T47D (cell line): ENCODE measurements at regions not wholly inside any gene's neighbourhood (a gene's known extent, or its start where the extent isn't known, plus 50 kb on each side); places are given as distances from the start of the nearest gene placed in this dataset.
A peak's percentile ranks its signal among the peaks of the same experiment; 100 is the strongest.

Experiments used
- DNase-seq, 2 experiments: peaks; one replicate each; pipeline versions ENCODE4 v3.0.0 to v3.0.0-alpha.2; 2011 to 2012; ENCODE audit warnings: low read depth in 1 of 2, low spot score in 1 of 2
- JUND ChIP-seq: IDR thresholded peaks from 2 replicates; pipeline ENCODE4 v1.6.1; 2012; ENCODE audit warnings: low read depth
- in situ Hi-C: cut with HindIII; loops from 2 replicates; pipeline ENCODE4 v1.10.0; 2016; ENCODE audit warnings: low sequenced_read_pairs, low pct_unique_long_range_greater_than_20kb

GRCh38 chr6:153804755-153805330, 234.2 kb upstream of the OPRM1 start:
- no peak for TF ChIP-seq JUND
- DNase-seq = no peak

GRCh38 chr6:153801917-153802316, 237.1 kb upstream of the OPRM1 start:
- TF ChIP-seq JUND = no peak
- DNase-seq = no peak
- in situ Hi-C loops = no loop called here

More at GRCh38 chr6:153804755-153805330, 234.2 kb upstream of the OPRM1 start:
- in situ Hi-C loops = no loop called here

GRCh38 chr6:153800580-153801188, 238.4 kb upstream of the OPRM1 start:
- in situ Hi-C loops = no loop called here
- DNase-seq = no peak
- no peak for TF ChIP-seq JUND

GRCh38 chr6:153790876-153791473, 248.1 kb upstream of the OPRM1 start:
- TF ChIP-seq JUND = no peak
- in situ Hi-C loops = no loop called here
- peak in 1 of 2 experiments; percentile 12 for DNase-seq

GRCh38 chr6:153790048-153790447, 249.0 kb upstream of the OPRM1 start:
- DNase-seq = peak in 1 of 2 experiments; percentile 31
- TF ChIP-seq JUND = no peak
- in situ Hi-C loops = no loop called here

GRCh38 chr6:153787341-153787606, 251.8 kb upstream of the OPRM1 start:
- DNase-seq = no peak
- TF ChIP-seq JUND = no peak
- in situ Hi-C loops = no loop called here

- in situ Hi-C loops = no loop called here
- DNase-seq = no peak
- TF ChIP-seq JUND = no peak
Observed at GRCh38 chr6:153781306-153781705, 257.7 kb upstream of the OPRM1 start.

- DNase-seq = no peak
- in situ Hi-C loops = no loop called here
- no peak for TF ChIP-seq JUND
Observed at GRCh38 chr6:153780011-153780410, 259.0 kb upstream of the OPRM1 start.

- no peak for TF ChIP-seq JUND
- in situ Hi-C loops = no loop called here
- DNase-seq = no peak
Observed at GRCh38 chr6:153778216-153778615, 260.8 kb upstream of the OPRM1 start.

- TF ChIP-seq JUND = no peak
- no peak for DNase-seq
- in situ Hi-C loops = no loop called here
Observed at GRCh38 chr6:153771577-153771976, 267.5 kb upstream of the OPRM1 start.

- no peak for DNase-seq
- no peak for TF ChIP-seq JUND
- in situ Hi-C loops = no loop called here
Observed at GRCh38 chr6:153767127-153767526, 271.9 kb upstream of the OPRM1 start.

GRCh38 chr6:153758516-153758915, 280.5 kb upstream of the OPRM1 start:
- in situ Hi-C loops = no loop called here
- DNase-seq = no peak
- no peak for TF ChIP-seq JUND

GRCh38 chr6:153735761-153736160, 303.3 kb upstream of the OPRM1 start:
- in situ Hi-C loops = no loop called here
- TF ChIP-seq JUND = no peak
- DNase-seq = no peak

- no peak for TF ChIP-seq JUND
- in situ Hi-C loops = no loop called here
- DNase-seq = peak in 1 of 2 experiments; percentile 24
Observed at GRCh38 chr6:153729189-153729588, 309.9 kb upstream of the OPRM1 start.
